ENCODE measurements at regions not wholly inside any gene's neighbourhood (a gene's known extent, or its start where the extent isn't known, plus 50 kb on each side); places are given as distances from the start of the nearest gene placed in this dataset.
"Not testable (repeated sequence)": the region's sequence is repeated elsewhere in the genome, so short reads cannot be mapped to it uniquely, and the experiment has no call there.

DNA sequence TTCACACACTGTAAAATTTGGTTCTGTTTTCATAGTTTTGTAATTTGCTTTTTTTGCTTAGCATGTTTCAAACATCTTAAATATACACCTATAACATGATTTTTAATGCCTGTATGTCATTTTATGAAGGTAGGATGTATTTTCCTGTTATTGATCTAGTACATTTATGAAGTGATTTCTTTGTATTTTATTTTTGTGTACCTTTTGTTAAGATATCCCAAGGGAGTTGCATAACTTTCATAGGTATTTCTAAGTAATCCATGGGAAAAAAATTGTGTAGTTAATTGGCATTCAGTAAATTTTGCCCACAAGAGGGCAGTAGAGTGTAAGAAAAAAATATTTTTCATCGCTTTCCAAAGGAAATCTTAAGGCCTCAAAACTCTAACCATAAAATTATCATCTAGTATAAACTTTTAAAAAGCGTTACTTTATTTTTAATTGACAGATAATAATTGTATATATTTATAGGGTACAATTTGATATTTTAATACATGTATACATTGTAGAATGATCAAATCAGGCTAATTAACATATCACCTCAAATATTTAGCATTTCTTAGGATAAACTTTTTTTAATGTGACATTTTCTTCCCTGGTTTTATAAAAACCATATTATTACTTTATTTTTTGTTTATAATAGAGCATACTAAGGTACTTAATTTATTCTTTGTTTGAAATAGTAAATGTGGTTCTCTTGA is 62.8 kb upstream of the ARL17B start:
- TF ChIP-seq POLR2A (IDR thresholded peaks at IDR 0.05; ENCODE audit: low read depth); POLR2AphosphoS5 (IDR thresholded peaks at IDR 0.05): not testable (repeated sequence)
- peak in 1 of 3 experiments; percentile 16 for TF ChIP-seq CTCF (IDR thresholded peaks at IDR 0.05)

Data from esophagus muscularis mucosa (tissue), 3 donors.